ENCODE measurements at regions not wholly inside any gene's neighbourhood (a gene's known extent, or its start where the extent isn't known, plus 50 kb on each side); places are given as distances from the start of the nearest gene placed in this dataset.

DNA sequence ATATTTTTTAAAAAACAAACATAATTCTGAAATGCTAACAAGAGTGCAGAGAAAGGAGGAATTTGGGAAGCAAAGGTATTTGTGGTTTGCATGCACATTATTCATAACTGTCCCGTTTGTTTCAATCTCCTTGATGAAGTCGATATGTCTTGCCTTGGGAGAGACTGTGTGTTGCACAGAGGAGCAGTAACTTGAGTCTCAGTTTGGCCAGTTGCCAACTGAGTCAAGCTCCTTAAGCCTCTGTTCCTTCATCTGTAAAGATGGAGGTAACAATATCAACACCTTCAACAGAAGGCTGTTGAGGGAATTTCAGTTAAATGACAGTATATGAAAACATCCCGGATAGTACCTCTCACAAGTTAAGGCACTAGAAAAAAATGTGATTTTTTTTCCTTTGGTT, 226.2 kb downstream of the ASXL3 start:
- Mint-ChIP-seq H3K27me3 (no peaks in the 10 kb centered on the region), H3K9me3 (no peaks in the 10 kb centered on the region), H3K36me3 (no peaks in the 10 kb centered on the region), H3K27ac (no peak overlapping the region), H3K4me1 (no peaks in the 10 kb centered on the region), H3K4me3 (no peak overlapping the region)
- ATAC-seq, result no peak

DNA sequence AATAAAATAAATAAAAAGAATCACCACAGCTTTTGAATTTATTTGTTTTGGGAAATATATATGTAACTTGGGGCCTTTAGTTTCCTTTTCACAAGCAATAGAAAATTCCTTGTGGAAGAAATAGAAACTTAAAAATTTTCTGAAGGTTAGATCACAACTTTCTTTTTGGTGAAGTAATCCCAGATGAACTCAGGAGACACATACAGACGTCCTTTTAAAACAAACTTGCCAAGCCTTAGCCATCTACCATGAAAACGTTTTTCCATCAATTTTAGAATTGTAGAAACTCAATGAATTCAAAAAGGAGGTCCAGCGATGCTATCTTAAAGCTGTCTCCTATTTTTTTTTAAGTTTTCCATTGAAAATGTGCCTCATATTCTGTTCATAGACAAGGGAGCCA, 225.6 kb downstream of the ASXL3 start:
- Mint-ChIP-seq H3K27ac (no peak overlapping the region), H3K4me1 (no peaks in the 10 kb centered on the region), H3K36me3 (no peaks in the 10 kb centered on the region), H3K9me3 (no peaks in the 10 kb centered on the region), H3K4me3 (no peak overlapping the region), H3K27me3 (no peaks in the 10 kb centered on the region)
- no peak for ATAC-seq

DNA sequence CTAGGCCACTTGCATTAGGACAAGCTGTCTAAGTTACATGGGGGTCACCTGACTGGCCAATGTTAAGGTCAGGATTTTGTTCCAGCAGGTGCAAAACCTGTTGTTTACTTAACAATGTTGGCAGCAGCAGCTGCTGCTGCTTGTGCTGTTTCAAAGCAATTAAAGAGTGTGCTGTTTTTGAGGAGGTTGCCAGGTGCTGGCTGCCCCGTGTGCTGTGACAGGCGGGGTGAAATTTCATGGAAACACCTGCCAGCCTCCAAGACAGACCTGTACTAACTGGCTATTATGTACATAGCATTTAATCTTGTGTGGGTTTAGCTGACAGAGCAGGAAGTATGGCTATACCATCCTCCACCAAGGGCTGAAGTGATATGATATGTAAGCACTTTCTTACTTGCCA, 224.9 kb downstream of the ASXL3 start:
- no peaks in the 10 kb centered on the region for H3K9me3 Mint-ChIP-seq
- no peaks in the 10 kb centered on the region for H3K27me3 Mint-ChIP-seq
- H3K4me3 Mint-ChIP-seq, result no peak overlapping the region
- no peak for ATAC-seq
- no peaks in the 10 kb centered on the region for H3K36me3 Mint-ChIP-seq
- no peaks in the 10 kb centered on the region for H3K4me1 Mint-ChIP-seq
- no peak overlapping the region for H3K27ac Mint-ChIP-seq

All from stimulated activated memory B cell treated with anti-CD40 and anti-IgM and Interleukin-4, amounts not matched to agents 10 μg/mL and 1 μg/mL and 100 μg/mL, for 72 hours (primary cell).